Spleen (tissue), 3 donors: ENCODE measurements at regions not wholly inside any gene's neighbourhood (a gene's known extent, or its start where the extent isn't known, plus 50 kb on each side); places are given as distances from the start of the nearest gene placed in this dataset.

Source experiments
- POLR2A ChIP-seq, 3 donors: fragments of 450-650 bp; IDR thresholded peaks; one replicate each; pipeline ENCODE4 v1.5.1; 2017; ENCODE audit warnings: antibody characterized with exemption in 3 of 3, mild to moderate bottlenecking in 1 of 3
- POLR2AphosphoS5 ChIP-seq, 3 donors: sonication (generic); formaldehyde crosslinking; IDR thresholded peaks; one replicate each; pipeline ENCODE4 v1.5.1; 2017; ENCODE audit warnings: antibody characterized with exemption in 3 of 3

- TF ChIP-seq POLR2A (IDR thresholded peaks at IDR 0.05) (no peak), POLR2AphosphoS5 (IDR thresholded peaks at IDR 0.05) (no peak)
Measured at GRCh38 chr5:52457810-52458209, 329.9 kb upstream of the ITGA1 start.
